IgD-negative memory B cell (primary cell): ENCODE measurements at regions not wholly inside any gene's neighbourhood (a gene's known extent, or its start where the extent isn't known, plus 50 kb on each side); places are given as distances from the start of the nearest gene placed in this dataset.

Source experiments
- H3K27ac Mint-ChIP-seq, 3 donors: one replicate each; pipeline ENCODE4 v1.8.0; 2020 to 2022; ENCODE audit warnings: mild to moderate bottlenecking in 3 of 3, mixed read lengths in 3 of 3, moderate library complexity in 1 of 3
- H3K27me3 Mint-ChIP-seq: one replicate; pipeline ENCODE4 v1.8.0; 2021; ENCODE audit warnings: mixed read lengths
- H3K36me3 Mint-ChIP-seq: one replicate; pipeline ENCODE4 v1.8.0; 2020; ENCODE audit warnings: mild to moderate bottlenecking, mixed read lengths
- H3K4me1 Mint-ChIP-seq, 3 donors: one replicate each; pipeline ENCODE4 v1.8.0; 2020 to 2022; ENCODE audit warnings: mixed read lengths in 3 of 3, mild to moderate bottlenecking in 1 of 3
- H3K4me3 Mint-ChIP-seq, 4 donors: one replicate each; pipeline ENCODE4 v1.8.0; 2020 to 2022; ENCODE audit warnings: mild to moderate bottlenecking in 4 of 4, mixed read lengths in 4 of 4, moderate library complexity in 3 of 4
- H3K9me3 Mint-ChIP-seq, 3 donors: one replicate each; pipeline ENCODE4 v1.8.0; 2020 to 2021; ENCODE audit warnings: mixed read lengths in 3 of 3, mild to moderate bottlenecking in 1 of 3

- Mint-ChIP-seq H3K27me3 (no peaks in the 10 kb centered on the region), H3K36me3 (no peaks in the 10 kb centered on the region)
Observed at GRCh38 chrX:120819126-120819525, 56.5 kb downstream of the CT47B1 start.

GRCh38 chrX:120813982-120814381 lies 61.7 kb downstream of the CT47B1 start:
- Mint-ChIP-seq H3K27ac (no peak overlapping the region), H3K9me3 (peaks cover 0 to 4% (median 3%) of the 10 kb centered on the region in 3 donors), H3K4me3 (no peak overlapping the region), H3K4me1 (no peaks in the 10 kb centered on the region), H3K27me3 (peaks cover 4% of the 10 kb centered on the region), H3K36me3 (no peaks in the 10 kb centered on the region)

More at GRCh38 chrX:120819126-120819525, 56.5 kb downstream of the CT47B1 start:
- no peak overlapping the region for H3K27ac Mint-ChIP-seq
- H3K4me1 Mint-ChIP-seq, result no peaks in the 10 kb centered on the region
- H3K4me3 Mint-ChIP-seq, result no peak overlapping the region
- peaks cover 0 to 6% (median 0%) of the 10 kb centered on the region in 3 donors for H3K9me3 Mint-ChIP-seq

GRCh38 chrX:120801426-120801825 lies 74.2 kb downstream of the CT47B1 start:
- no peak overlapping the region for H3K4me3 Mint-ChIP-seq
- no peak overlapping the region for H3K27ac Mint-ChIP-seq
- H3K27me3 Mint-ChIP-seq, result peaks cover 2% of the 10 kb centered on the region
- H3K36me3 Mint-ChIP-seq, result no peaks in the 10 kb centered on the region
- H3K4me1 Mint-ChIP-seq, result no peaks in the 10 kb centered on the region
- no peaks in the 10 kb centered on the region for H3K9me3 Mint-ChIP-seq

- Mint-ChIP-seq H3K4me1 (no peaks in the 10 kb centered on the region), H3K4me3 (no peak overlapping the region), H3K36me3 (no peaks in the 10 kb centered on the region), H3K9me3 (no peaks in the 10 kb centered on the region), H3K27ac (no peak overlapping the region), H3K27me3 (peaks cover 2% of the 10 kb centered on the region)
Observed at GRCh38 chrX:120797188-120797851, 78.3 kb downstream of the CT47B1 start.

GRCh38 chrX:120795301-120795700 lies 80.4 kb downstream of the CT47B1 start:
- Mint-ChIP-seq H3K27me3 (no peaks in the 10 kb centered on the region), H3K9me3 (no peaks in the 10 kb centered on the region), H3K36me3 (no peaks in the 10 kb centered on the region), H3K4me3 (no peak overlapping the region), H3K4me1 (peaks cover 0 to 4% (median 1%) of the 10 kb centered on the region in 3 donors), H3K27ac (no peak overlapping the region)

GRCh38 chrX:120794525-120794975 lies 81.1 kb downstream of the CT47B1 start:
- Mint-ChIP-seq H3K4me3 (no peak overlapping the region), H3K27me3 (no peaks in the 10 kb centered on the region), H3K9me3 (no peaks in the 10 kb centered on the region), H3K4me1 (peaks cover 0 to 7% (median 5%) of the 10 kb centered on the region in 3 donors), H3K36me3 (no peaks in the 10 kb centered on the region), H3K27ac (no peak overlapping the region)

- Mint-ChIP-seq H3K4me1 (peaks cover 0 to 7% (median 5%) of the 10 kb centered on the region in 3 donors), H3K36me3 (no peaks in the 10 kb centered on the region), H3K27me3 (no peaks in the 10 kb centered on the region), H3K27ac (no peak overlapping the region), H3K4me3 (no peak overlapping the region), H3K9me3 (no peaks in the 10 kb centered on the region)
Observed at GRCh38 chrX:120793098-120793497, 82.6 kb downstream of the CT47B1 start.

GRCh38 chrX:120791013-120791643 lies 84.5 kb downstream of the CT47B1 start:
- Mint-ChIP-seq H3K4me1 (peaks cover 0 to 7% (median 5%) of the 10 kb centered on the region in 3 donors), H3K9me3 (no peaks in the 10 kb centered on the region), H3K27me3 (no peaks in the 10 kb centered on the region), H3K36me3 (no peaks in the 10 kb centered on the region), H3K4me3 (no peak overlapping the region), H3K27ac (no peak overlapping the region)

GRCh38 chrX:120790552-120790951 lies 85.1 kb downstream of the CT47B1 start:
- no peaks in the 10 kb centered on the region for H3K9me3 Mint-ChIP-seq
- no peaks in the 10 kb centered on the region for H3K27me3 Mint-ChIP-seq
- H3K36me3 Mint-ChIP-seq, result no peaks in the 10 kb centered on the region
- no peak overlapping the region for H3K4me3 Mint-ChIP-seq
- peaks cover 0 to 7% (median 5%) of the 10 kb centered on the region in 3 donors for H3K4me1 Mint-ChIP-seq
- no peak overlapping the region for H3K27ac Mint-ChIP-seq

- Mint-ChIP-seq H3K36me3 (no peaks in the 10 kb centered on the region), H3K4me3 (no peak overlapping the region), H3K27me3 (no peaks in the 10 kb centered on the region), H3K4me1 (peaks cover 0 to 7% (median 5%) of the 10 kb centered on the region in 3 donors), H3K27ac (no peak overlapping the region), H3K9me3 (no peaks in the 10 kb centered on the region)
Observed at GRCh38 chrX:120790118-120790517, 85.5 kb downstream of the CT47B1 start.

GRCh38 chrX:120781403-120781802 lies 94.3 kb downstream of the CT47B1 start:
- Mint-ChIP-seq H3K36me3 (no peaks in the 10 kb centered on the region), H3K9me3 (peaks cover 0 to under 1% (median 0%) of the 10 kb centered on the region in 3 donors), H3K4me3 (no peak overlapping the region), H3K4me1 (no peaks in the 10 kb centered on the region), H3K27me3 (peaks cover 1% of the 10 kb centered on the region), H3K27ac (no peak overlapping the region)

- peaks cover 0 to 2% (median 0%) of the 10 kb centered on the region in 3 donors for H3K9me3 Mint-ChIP-seq
- H3K27me3 Mint-ChIP-seq, result no peaks in the 10 kb centered on the region
- no peaks in the 10 kb centered on the region for H3K36me3 Mint-ChIP-seq
- H3K4me1 Mint-ChIP-seq, result peaks cover 0 to 1% (median 0%) of the 10 kb centered on the region in 3 donors
- no peak overlapping the region for H3K27ac Mint-ChIP-seq
- H3K4me3 Mint-ChIP-seq, result no peak overlapping the region
Observed at GRCh38 chrX:120775959-120776358, 99.7 kb downstream of the CT47B1 start.

- H3K36me3 Mint-ChIP-seq, result no peaks in the 10 kb centered on the region
- no peak overlapping the region for H3K4me3 Mint-ChIP-seq
- no peak overlapping the region for H3K27ac Mint-ChIP-seq
- peaks cover 0 to 2% (median 0%) of the 10 kb centered on the region in 3 donors for H3K9me3 Mint-ChIP-seq
- no peaks in the 10 kb centered on the region for H3K27me3 Mint-ChIP-seq
- H3K4me1 Mint-ChIP-seq, result peaks cover 0 to 3% (median 2%) of the 10 kb centered on the region in 3 donors
Observed at GRCh38 chrX:120774606-120775005, 101.1 kb downstream of the CT47B1 start.

GRCh38 chrX:120773801-120774200 lies 101.9 kb downstream of the CT47B1 start:
- Mint-ChIP-seq H3K27ac (no peak overlapping the region), H3K9me3 (peaks cover 0 to 2% (median 0%) of the 10 kb centered on the region in 3 donors), H3K4me3 (no peak overlapping the region), H3K27me3 (no peaks in the 10 kb centered on the region), H3K36me3 (no peaks in the 10 kb centered on the region), H3K4me1 (peaks cover 0 to 3% (median 2%) of the 10 kb centered on the region in 3 donors)

- H3K27ac Mint-ChIP-seq, result no peak overlapping the region
- no peak overlapping the region for H3K4me3 Mint-ChIP-seq
- no peaks in the 10 kb centered on the region for H3K9me3 Mint-ChIP-seq
- H3K36me3 Mint-ChIP-seq, result no peaks in the 10 kb centered on the region
- peaks cover 0 to 4% (median 3%) of the 10 kb centered on the region in 3 donors for H3K4me1 Mint-ChIP-seq
- no peaks in the 10 kb centered on the region for H3K27me3 Mint-ChIP-seq
Observed at GRCh38 chrX:120769576-120770341, 105.9 kb downstream of the CT47B1 start.
